Testis (tissue), 2 donors: ENCODE measurements at regions not wholly inside any gene's neighbourhood (a gene's known extent, or its start where the extent isn't known, plus 50 kb on each side); places are given as distances from the start of the nearest gene placed in this dataset.

Experiments
- POLR2A ChIP-seq: fragments of 450-650 bp; IDR thresholded peaks from one replicate; pipeline ENCODE4 v1.6.1; 2017; ENCODE audit warnings: antibody characterized with exemption, mild to moderate bottlenecking, moderate library complexity
- TF ChIP-seq, protein P1 (sequence below), 3 experiments: fragments of 450-650 bp in 2 of 3; fragments of 200-600 bp in 1 of 3; sonication (generic) in 1 of 3; IDR thresholded peaks; one replicate each; pipeline ENCODE4 v1.5.1; 2016 to 2019; ENCODE audit warnings: antibody characterized with exemption in 3 of 3, mild to moderate bottlenecking in 2 of 3, moderate library complexity in 1 of 3

DNA sequence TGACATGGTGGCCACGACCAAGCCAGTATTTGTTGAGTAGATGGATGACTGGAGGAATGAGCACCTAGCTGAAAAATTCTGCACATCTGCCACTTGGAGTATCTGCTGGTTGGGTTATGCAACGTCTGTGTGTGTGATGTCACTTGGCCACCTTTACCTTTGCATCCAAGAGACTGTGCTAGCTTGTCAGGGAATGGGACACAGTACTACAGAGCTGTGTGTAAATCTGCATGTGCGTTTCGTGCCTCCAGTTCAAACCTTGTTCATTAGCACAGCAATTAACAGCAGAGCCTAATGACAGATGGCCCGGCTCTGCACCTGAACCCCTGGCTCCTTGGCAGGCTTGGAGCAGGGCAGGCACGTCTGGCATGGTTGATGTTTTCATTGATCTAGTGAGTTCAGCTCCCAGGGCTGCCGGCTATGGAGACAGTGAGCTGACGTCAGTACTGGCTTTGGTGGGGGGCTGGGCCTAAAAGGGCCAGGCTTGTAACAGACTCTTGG, 188.4 kb upstream of the NAV2 start:
- TF ChIP-seq, protein P1, sequence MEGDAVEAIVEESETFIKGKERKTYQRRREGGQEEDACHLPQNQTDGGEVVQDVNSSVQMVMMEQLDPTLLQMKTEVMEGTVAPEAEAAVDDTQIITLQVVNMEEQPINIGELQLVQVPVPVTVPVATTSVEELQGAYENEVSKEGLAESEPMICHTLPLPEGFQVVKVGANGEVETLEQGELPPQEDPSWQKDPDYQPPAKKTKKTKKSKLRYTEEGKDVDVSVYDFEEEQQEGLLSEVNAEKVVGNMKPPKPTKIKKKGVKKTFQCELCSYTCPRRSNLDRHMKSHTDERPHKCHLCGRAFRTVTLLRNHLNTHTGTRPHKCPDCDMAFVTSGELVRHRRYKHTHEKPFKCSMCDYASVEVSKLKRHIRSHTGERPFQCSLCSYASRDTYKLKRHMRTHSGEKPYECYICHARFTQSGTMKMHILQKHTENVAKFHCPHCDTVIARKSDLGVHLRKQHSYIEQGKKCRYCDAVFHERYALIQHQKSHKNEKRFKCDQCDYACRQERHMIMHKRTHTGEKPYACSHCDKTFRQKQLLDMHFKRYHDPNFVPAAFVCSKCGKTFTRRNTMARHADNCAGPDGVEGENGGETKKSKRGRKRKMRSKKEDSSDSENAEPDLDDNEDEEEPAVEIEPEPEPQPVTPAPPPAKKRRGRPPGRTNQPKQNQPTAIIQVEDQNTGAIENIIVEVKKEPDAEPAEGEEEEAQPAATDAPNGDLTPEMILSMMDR (IDR thresholded peaks at IDR 0.05): no peak
- TF ChIP-seq POLR2A: no peak
